Mucosa of descending colon (tissue), 3 donors: ENCODE measurements at regions not wholly inside any gene's neighbourhood (a gene's known extent, or its start where the extent isn't known, plus 50 kb on each side); places are given as distances from the start of the nearest gene placed in this dataset.

ENCODE experiments used
- ATAC-seq: fragments of 200-7000 bp; cut with Tn5 transposase; one replicate; pipeline ENCODE4 v1.9.1; 2020; ENCODE audit warnings: mild to moderate bottlenecking, moderate library complexity
- DNase-seq, 3 donors: peaks; one replicate each; pipeline ENCODE4 v3.0.0-alpha.2; 2020
- H3K36me3 ChIP-seq: fragments of 200-600 bp; one replicate; pipeline ENCODE4 v1.8.0; 2021; ENCODE audit warnings: low read depth, mild to moderate bottlenecking
- H3K4me1 ChIP-seq: fragments of 200-600 bp; one replicate; pipeline ENCODE4 v1.8.0; 2021; ENCODE audit warnings: low read depth, mild to moderate bottlenecking
- H3K4me3 ChIP-seq: fragments of 200-600 bp; one replicate; pipeline ENCODE4 v1.8.0; 2021; ENCODE audit warnings: mild to moderate bottlenecking
- H3K9me3 ChIP-seq: fragments of 200-600 bp; one replicate; pipeline ENCODE4 v1.8.0; 2021; ENCODE audit warnings: mild to moderate bottlenecking
- CTCF ChIP-seq: fragments of 200-600 bp; IDR thresholded peaks from one replicate; pipeline ENCODE4 v1.8.0; 2022; ENCODE audit warnings: antibody characterized with exemption, mild to moderate bottlenecking
- intact Hi-C, 2 donors: fragments of 100-400 bp; cut with DNase I in 1 of 2; cut with micrococcal nuclease in 1 of 2; formaldehyde crosslinking; loops; one replicate each; pipeline versions ENCODE4 v1.11.0 to v1.11.1; 2022; cut with DNase I, micrococcal nuclease
- donor health status: DM: no; HTN: no; CAD: no; lungs with moderate emphysema.
- donor health status: DM: no; HTN: no; CAD: no.
- donor health status: DM: no; HTN: yes; CAD: no.

GRCh38 chr11:15714641-15715399 is 600.1 kb downstream of the INSC start:
- Histone ChIP-seq H3K9me3 (no peaks in the 10 kb centered on the region), H3K4me3 (no peak overlapping the region), H3K4me1 (no peaks in the 10 kb centered on the region), H3K36me3 (no peaks in the 10 kb centered on the region)
- ATAC-seq (no peak), DNase-seq (no peak)
- intact Hi-C loops: no loop called here
- TF ChIP-seq CTCF: no peak

- peak; percentile 33 for ATAC-seq
- no peaks in the 10 kb centered on the region for H3K36me3 ChIP-seq
- H3K4me1 ChIP-seq: no peaks in the 10 kb centered on the region
- TF ChIP-seq CTCF: no peak
- H3K4me3 ChIP-seq: no peak overlapping the region
- no peak for DNase-seq
- intact Hi-C loops: no loop called here
- no peaks in the 10 kb centered on the region for H3K9me3 ChIP-seq
These were observed 601.8 kb downstream of the INSC start for GRCh38 chr11:15716550-15716949.

- ATAC-seq (peak; percentile 40), DNase-seq (no peak)
- TF ChIP-seq CTCF: no peak
- no peaks in the 10 kb centered on the region for H3K4me1 ChIP-seq
- no peaks in the 10 kb centered on the region for H3K9me3 ChIP-seq
- H3K36me3 ChIP-seq: no peaks in the 10 kb centered on the region
- no peak overlapping the region for H3K4me3 ChIP-seq
- intact Hi-C loops: no loop called here
These were observed 605.7 kb downstream of the INSC start for GRCh38 chr11:15720460-15720859.

- DNase-seq (no peak), ATAC-seq (no peak)
- Histone ChIP-seq H3K9me3 (no peaks in the 10 kb centered on the region), H3K4me1 (no peaks in the 10 kb centered on the region), H3K4me3 (no peak overlapping the region), H3K36me3 (no peaks in the 10 kb centered on the region)
- intact Hi-C loops: no loop called here
- TF ChIP-seq CTCF: no peak
These were observed 609.2 kb downstream of the INSC start for GRCh38 chr11:15723966-15724365.

GRCh38 chr11:15724601-15725000 is 609.9 kb downstream of the INSC start:
- TF ChIP-seq CTCF: no peak
- no peak for ATAC-seq
- Histone ChIP-seq H3K4me3 (no peak overlapping the region), H3K9me3 (no peaks in the 10 kb centered on the region), H3K4me1 (no peaks in the 10 kb centered on the region), H3K36me3 (no peaks in the 10 kb centered on the region)
- no peak for DNase-seq
- intact Hi-C loops: no loop called here

GRCh38 chr11:15725246-15725645 is 610.5 kb downstream of the INSC start:
- intact Hi-C loops: no loop called here
- ATAC-seq (peak; percentile 61), DNase-seq (no peak)
- H3K4me3 ChIP-seq: no peak overlapping the region
- H3K4me1 ChIP-seq: no peaks in the 10 kb centered on the region
- no peaks in the 10 kb centered on the region for H3K9me3 ChIP-seq
- TF ChIP-seq CTCF: no peak
- H3K36me3 ChIP-seq: no peaks in the 10 kb centered on the region
